Liver (tissue), 3 donors: ENCODE measurements at regions not wholly inside any gene's neighbourhood (a gene's known extent, or its start where the extent isn't known, plus 50 kb on each side); places are given as distances from the start of the nearest gene placed in this dataset.

Source experiments
- CTCF ChIP-seq: fragments of 150-350 bp; IDR thresholded peaks from 2 replicates; pipeline ENCODE4 v1.5.1; 2017; ENCODE audit warnings: improper control_type of control experiment, low read depth, low read length; ENCODE audit not compliant: missing input control
- EGR1 ChIP-seq, 2 donors: IDR thresholded peaks; 2 replicates each; pipeline ENCODE4 v1.6.1; 2016 to 2018; ENCODE audit warnings: antibody characterized with exemption in 2 of 2, low read depth in 2 of 2
- FOXA1 ChIP-seq: IDR thresholded peaks from 2 replicates; pipeline ENCODE4 v1.6.1; 2016; ENCODE audit warnings: antibody characterized with exemption
- GABPA ChIP-seq, 2 donors: IDR thresholded peaks in 1 of 2; conservative IDR thresholded peaks in 1 of 2; 2 replicates each; pipeline ENCODE4 v1.6.1; 2016; ENCODE audit warnings: antibody characterized with exemption in 2 of 2, mild to moderate bottlenecking in 1 of 2, moderate library complexity in 1 of 2
- MAX ChIP-seq: IDR thresholded peaks from 2 replicates; pipeline ENCODE4 v1.6.1; 2016; ENCODE audit warnings: antibody characterized with exemption
- NR2F2 ChIP-seq: IDR thresholded peaks from 2 replicates; pipeline ENCODE4 v1.6.1; 2016; ENCODE audit warnings: antibody characterized with exemption
- RAD21 ChIP-seq, 2 donors: IDR thresholded peaks; 2 replicates each; pipeline ENCODE4 v1.6.1; 2016; ENCODE audit warnings: antibody characterized with exemption in 2 of 2, mild to moderate bottlenecking in 2 of 2
- REST ChIP-seq: IDR thresholded peaks from 2 replicates; pipeline ENCODE4 v1.6.1; 2016; ENCODE audit warnings: antibody characterized with exemption, mild to moderate bottlenecking
- RXRA ChIP-seq, 2 donors: IDR thresholded peaks; 2 replicates each; pipeline ENCODE4 v1.6.1; 2017 to 2018; ENCODE audit warnings: antibody characterized with exemption in 2 of 2, mild to moderate bottlenecking in 1 of 2
- SP1 ChIP-seq: IDR thresholded peaks from 2 replicates; pipeline ENCODE4 v1.6.1; 2018; ENCODE audit warnings: antibody characterized with exemption, mild to moderate bottlenecking
- TAF1 ChIP-seq: conservative IDR thresholded peaks from 2 replicates; pipeline ENCODE4 v1.6.1; 2016; ENCODE audit warnings: antibody characterized with exemption, mild to moderate bottlenecking
- YY1 ChIP-seq: IDR thresholded peaks from 2 replicates; pipeline ENCODE4 v1.6.1; 2016; ENCODE audit warnings: antibody characterized with exemption, mild to moderate bottlenecking
- ZBTB33 ChIP-seq: IDR thresholded peaks from 2 replicates; pipeline ENCODE4 v1.6.1; 2016; ENCODE audit warnings: antibody characterized with exemption
- donor health status: healthy.
- donor health status: healthy.

- TF ChIP-seq CTCF (no peak), EGR1 (IDR thresholded peaks at IDR 0.05; ENCODE audit: low read depth in 2 of 2) (no peak), MAX (no peak), RAD21 (IDR thresholded peaks at IDR 0.05) (no peak), NR2F2 (no peak), FOXA1 (no peak), YY1 (no peak), REST (no peak), GABPA (IDR thresholded peaks at IDR 0.05 in 1 of 2, conservative IDR thresholded peaks at IDR 0.05 in 1 of 2) (no peak), TAF1 (no peak), SP1 (no peak), RXRA (IDR thresholded peaks at IDR 0.05) (no peak), ZBTB33 (no peak)
These were observed 57.7 kb upstream of the STC2 start for GRCh38 chr5:173385832-173386360.
